NT2/D1 (cell line): ENCODE measurements at regions not wholly inside any gene's neighbourhood (a gene's known extent, or its start where the extent isn't known, plus 50 kb on each side); places are given as distances from the start of the nearest gene placed in this dataset.

Experiments used
- SUZ12 ChIP-seq: IDR thresholded peaks from 2 replicates; pipeline ENCODE4 v1.6.1; 2011; ENCODE audit not compliant: insufficient read length, insufficient read depth; ENCODE audit errors: extremely low read depth
- YY1 ChIP-seq: IDR thresholded peaks from 2 replicates; pipeline ENCODE4 v1.6.1; 2011; ENCODE audit not compliant: insufficient read length, insufficient read depth
- ZNF274 ChIP-seq: IDR thresholded peaks from 2 replicates; pipeline ENCODE4 v1.6.1; 2011; ENCODE audit warnings: mild to moderate bottlenecking, low read depth, low read length

- TF ChIP-seq ZNF274 (no peak), YY1 (no peak), SUZ12 (no peak)
Observed at GRCh38 chr21:31442339-31442738, 98.3 kb upstream of the TIAM1 start.
